ENCODE measurements at regions not wholly inside any gene's neighbourhood (a gene's known extent, or its start where the extent isn't known, plus 50 kb on each side); places are given as distances from the start of the nearest gene placed in this dataset.
A peak's percentile ranks its signal among the peaks of the same experiment; 100 is the strongest.

GRCh38 chr5:74433896-74434829 is 206.4 kb downstream of the ENC1 start:
- Histone ChIP-seq H3K9me3 (ENCODE audit: control insufficient read depth, insufficient read depth, low read length) (no peaks in the 10 kb centered on the region), H3K9ac (ENCODE audit: low read depth, low read length) (no peak overlapping the region), H3K36me3 (ENCODE audit: control insufficient read depth, insufficient read depth, low read length) (no peaks in the 10 kb centered on the region), H3K27me3 (ENCODE audit: control insufficient read depth, insufficient read depth, low read length) (0 out of 2 replicates have a peak, but pooled peaks cover 4% of the 10 kb centered on the region), H3K27ac (ENCODE audit: low read depth, low read length) (peak overlapping the region; percentile 73), H3K4me1 (ENCODE audit: control insufficient read depth, insufficient read depth, low read length) (peaks cover 11% of the 10 kb centered on the region), H3K4me3 (ENCODE audit: low read depth, low read length) (peak overlapping the region; percentile 35; the same call in 1 of the 2 replicates)

- Histone ChIP-seq H3K4me1 (ENCODE audit: control insufficient read depth, insufficient read depth, low read length) (peaks cover 11% of the 10 kb centered on the region), H3K27ac (ENCODE audit: low read depth, low read length) (peak overlapping the region; percentile 73), H3K9me3 (ENCODE audit: control insufficient read depth, insufficient read depth, low read length) (no peaks in the 10 kb centered on the region), H3K36me3 (ENCODE audit: control insufficient read depth, insufficient read depth, low read length) (no peaks in the 10 kb centered on the region), H3K27me3 (ENCODE audit: control insufficient read depth, insufficient read depth, low read length) (0 out of 2 replicates have a peak, but pooled peaks cover 4% of the 10 kb centered on the region), H3K4me3 (ENCODE audit: low read depth, low read length) (peak overlapping the region; percentile 35; the same call in 1 of the 2 replicates), H3K9ac (ENCODE audit: low read depth, low read length) (no peak overlapping the region)
Observed at GRCh38 chr5:74433255-74433895, 207.2 kb downstream of the ENC1 start.

- Histone ChIP-seq H3K9me3 (ENCODE audit: control insufficient read depth, insufficient read depth, low read length) (no peaks in the 10 kb centered on the region), H3K27me3 (ENCODE audit: control insufficient read depth, insufficient read depth, low read length) (0 out of 2 replicates have a peak, but pooled peaks cover 4% of the 10 kb centered on the region), H3K9ac (ENCODE audit: low read depth, low read length) (no peak overlapping the region), H3K27ac (ENCODE audit: low read depth, low read length) (peak overlapping the region; percentile 64), H3K4me3 (ENCODE audit: low read depth, low read length) (no peak overlapping the region), H3K36me3 (ENCODE audit: control insufficient read depth, insufficient read depth, low read length) (no peaks in the 10 kb centered on the region), H3K4me1 (ENCODE audit: control insufficient read depth, insufficient read depth, low read length) (peaks cover 11% of the 10 kb centered on the region)
Observed at GRCh38 chr5:74432721-74433120, 207.8 kb downstream of the ENC1 start.

- Histone ChIP-seq H3K9me3 (ENCODE audit: control insufficient read depth, insufficient read depth, low read length) (no peaks in the 10 kb centered on the region), H3K36me3 (ENCODE audit: control insufficient read depth, insufficient read depth, low read length) (no peaks in the 10 kb centered on the region), H3K27ac (ENCODE audit: low read depth, low read length) (no peak overlapping the region), H3K4me3 (ENCODE audit: low read depth, low read length) (no peak overlapping the region), H3K4me1 (ENCODE audit: control insufficient read depth, insufficient read depth, low read length) (peaks cover 11% of the 10 kb centered on the region), H3K9ac (ENCODE audit: low read depth, low read length) (no peak overlapping the region), H3K27me3 (ENCODE audit: control insufficient read depth, insufficient read depth, low read length) (0 out of 2 replicates have a peak, but pooled peaks cover 4% of the 10 kb centered on the region)
Observed at GRCh38 chr5:74432216-74432615, 208.3 kb downstream of the ENC1 start.

GRCh38 chr5:74431290-74431669 is 209.2 kb downstream of the ENC1 start:
- peaks cover 11% of the 10 kb centered on the region for H3K4me1 ChIP-seq (ENCODE audit: control insufficient read depth, insufficient read depth, low read length)
- no peak overlapping the region for H3K27ac ChIP-seq (ENCODE audit: low read depth, low read length)
- H3K36me3 ChIP-seq (ENCODE audit: control insufficient read depth, insufficient read depth, low read length): no peaks in the 10 kb centered on the region
- H3K27me3 ChIP-seq (ENCODE audit: control insufficient read depth, insufficient read depth, low read length): 0 out of 2 replicates have a peak, but pooled peaks cover 4% of the 10 kb centered on the region
- no peaks in the 10 kb centered on the region for H3K9me3 ChIP-seq (ENCODE audit: control insufficient read depth, insufficient read depth, low read length)
- no peak overlapping the region for H3K9ac ChIP-seq (ENCODE audit: low read depth, low read length)
- no peak overlapping the region for H3K4me3 ChIP-seq (ENCODE audit: low read depth, low read length)

GRCh38 chr5:74430631-74431289 is 209.8 kb downstream of the ENC1 start:
- H3K4me3 ChIP-seq (ENCODE audit: low read depth, low read length): no peak overlapping the region
- H3K27me3 ChIP-seq (ENCODE audit: control insufficient read depth, insufficient read depth, low read length): 0 out of 2 replicates have a peak, but pooled peaks cover 4% of the 10 kb centered on the region
- H3K9me3 ChIP-seq (ENCODE audit: control insufficient read depth, insufficient read depth, low read length): no peaks in the 10 kb centered on the region
- peaks cover 11% of the 10 kb centered on the region for H3K4me1 ChIP-seq (ENCODE audit: control insufficient read depth, insufficient read depth, low read length)
- H3K9ac ChIP-seq (ENCODE audit: low read depth, low read length): no peak overlapping the region
- H3K27ac ChIP-seq (ENCODE audit: low read depth, low read length): no peak overlapping the region
- H3K36me3 ChIP-seq (ENCODE audit: control insufficient read depth, insufficient read depth, low read length): no peaks in the 10 kb centered on the region

- Histone ChIP-seq H3K4me1 (ENCODE audit: control insufficient read depth, insufficient read depth, low read length) (peaks cover 11% of the 10 kb centered on the region), H3K27ac (ENCODE audit: low read depth, low read length) (no peak overlapping the region)
Observed at GRCh38 chr5:74429495-74429894, 211.0 kb downstream of the ENC1 start.

GRCh38 chr5:74428876-74429275 is 211.7 kb downstream of the ENC1 start:
- no peak overlapping the region for H3K27ac ChIP-seq (ENCODE audit: low read depth, low read length)
- H3K27me3 ChIP-seq (ENCODE audit: control insufficient read depth, insufficient read depth, low read length): no peaks in the 10 kb centered on the region
- no peak overlapping the region for H3K4me3 ChIP-seq (ENCODE audit: low read depth, low read length)
- no peaks in the 10 kb centered on the region for H3K9me3 ChIP-seq (ENCODE audit: control insufficient read depth, insufficient read depth, low read length)
- no peak overlapping the region for H3K9ac ChIP-seq (ENCODE audit: low read depth, low read length)
- H3K36me3 ChIP-seq (ENCODE audit: control insufficient read depth, insufficient read depth, low read length): no peaks in the 10 kb centered on the region
- H3K4me1 ChIP-seq (ENCODE audit: control insufficient read depth, insufficient read depth, low read length): peaks cover 5% of the 10 kb centered on the region

More at GRCh38 chr5:74429495-74429894, 211.0 kb downstream of the ENC1 start:
- no peaks in the 10 kb centered on the region for H3K9me3 ChIP-seq (ENCODE audit: control insufficient read depth, insufficient read depth, low read length)
- H3K36me3 ChIP-seq (ENCODE audit: control insufficient read depth, insufficient read depth, low read length): no peaks in the 10 kb centered on the region
- 0 out of 2 replicates have a peak, but pooled peaks cover 4% of the 10 kb centered on the region for H3K27me3 ChIP-seq (ENCODE audit: control insufficient read depth, insufficient read depth, low read length)
- H3K9ac ChIP-seq (ENCODE audit: low read depth, low read length): no peak overlapping the region
- H3K4me3 ChIP-seq (ENCODE audit: low read depth, low read length): no peak overlapping the region

- Histone ChIP-seq H3K27me3 (ENCODE audit: control insufficient read depth, insufficient read depth, low read length) (no peaks in the 10 kb centered on the region), H3K4me1 (ENCODE audit: control insufficient read depth, insufficient read depth, low read length) (no peaks in the 10 kb centered on the region), H3K4me3 (ENCODE audit: low read depth, low read length) (no peak overlapping the region), H3K27ac (ENCODE audit: low read depth, low read length) (no peak overlapping the region), H3K36me3 (ENCODE audit: control insufficient read depth, insufficient read depth, low read length) (no peaks in the 10 kb centered on the region), H3K9ac (ENCODE audit: low read depth, low read length) (no peak overlapping the region), H3K9me3 (ENCODE audit: control insufficient read depth, insufficient read depth, low read length) (no peaks in the 10 kb centered on the region)
Observed at GRCh38 chr5:74428275-74428674, 212.3 kb downstream of the ENC1 start.

- Histone ChIP-seq H3K4me3 (ENCODE audit: low read depth, low read length) (no peak overlapping the region), H3K9me3 (ENCODE audit: control insufficient read depth, insufficient read depth, low read length) (no peaks in the 10 kb centered on the region), H3K9ac (ENCODE audit: low read depth, low read length) (no peak overlapping the region), H3K27ac (ENCODE audit: low read depth, low read length) (no peak overlapping the region), H3K4me1 (ENCODE audit: control insufficient read depth, insufficient read depth, low read length) (no peaks in the 10 kb centered on the region), H3K27me3 (ENCODE audit: control insufficient read depth, insufficient read depth, low read length) (no peaks in the 10 kb centered on the region), H3K36me3 (ENCODE audit: control insufficient read depth, insufficient read depth, low read length) (no peaks in the 10 kb centered on the region)
Observed at GRCh38 chr5:74426506-74426905, 214.0 kb downstream of the ENC1 start.
